ENCODE measurements at regions not wholly inside any gene's neighbourhood (a gene's known extent, or its start where the extent isn't known, plus 50 kb on each side); places are given as distances from the start of the nearest gene placed in this dataset.
"Not testable (repeated sequence)": the region's sequence is repeated elsewhere in the genome, so short reads cannot be mapped to it uniquely, and the experiment has no call there.

DNA sequence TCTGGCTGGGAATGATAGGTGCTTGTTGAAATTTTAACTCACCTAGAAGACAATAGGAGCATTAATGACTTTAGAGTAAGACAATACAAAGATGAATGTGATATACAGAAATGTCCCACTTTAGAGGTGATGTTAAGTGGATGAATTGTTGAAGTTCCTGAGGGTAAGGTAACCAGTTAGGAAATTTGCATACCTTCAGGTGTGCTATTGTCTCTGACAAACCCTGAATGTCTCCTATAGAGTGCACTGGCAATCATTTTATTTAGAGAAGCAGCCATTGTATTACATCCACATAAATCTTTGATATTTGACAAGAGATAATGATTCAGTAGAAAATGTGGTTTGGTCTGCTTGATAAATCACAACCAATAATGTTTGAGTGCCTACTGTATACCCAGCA lies 228.5 kb downstream of the RNF144A start:
- Histone ChIP-seq H3K27me3 (ENCODE audit: control insufficient read depth in 1 of 2, insufficient read depth in 2 of 2, low read length in 2 of 2) (no peaks in the 10 kb centered on the region), H3K9me3 (ENCODE audit: control insufficient read depth in 2 of 2, low read length in 2 of 2) (peaks cover 0 to 2% of the 10 kb centered on the region in 2 donors), H3K4me3 (ENCODE audit: low read length in 2 of 2) (no peak overlapping the region), H3K27ac (ENCODE audit: low read length) (no peak overlapping the region), H3K4me1 (ENCODE audit: control insufficient read depth, insufficient read depth, low read length) (no peaks in the 10 kb centered on the region), H3K9ac (ENCODE audit: low read length in 2 of 2) (no peak overlapping the region), H3K36me3 (ENCODE audit: control insufficient read depth in 2 of 2, insufficient read depth in 2 of 2, low read length in 2 of 2) (no peaks in the 10 kb centered on the region)

GRCh38 chr2:7146151-7146550 lies 228.9 kb downstream of the RNF144A start:
- no peak overlapping the region for H3K27ac ChIP-seq (ENCODE audit: low read length)
- H3K9me3 ChIP-seq (ENCODE audit: control insufficient read depth in 2 of 2, low read length in 2 of 2), result peaks cover 0 to 2% of the 10 kb centered on the region in 2 donors
- H3K36me3 ChIP-seq (ENCODE audit: control insufficient read depth in 2 of 2, insufficient read depth in 2 of 2, low read length in 2 of 2), result no peaks in the 10 kb centered on the region
- H3K9ac ChIP-seq (ENCODE audit: low read length in 2 of 2), result no peak overlapping the region
- H3K4me1 ChIP-seq (ENCODE audit: control insufficient read depth, insufficient read depth, low read length), result no peaks in the 10 kb centered on the region
- no peaks in the 10 kb centered on the region for H3K27me3 ChIP-seq (ENCODE audit: control insufficient read depth in 1 of 2, insufficient read depth in 2 of 2, low read length in 2 of 2)
- H3K4me3 ChIP-seq (ENCODE audit: low read length in 2 of 2), result no peak overlapping the region

DNA sequence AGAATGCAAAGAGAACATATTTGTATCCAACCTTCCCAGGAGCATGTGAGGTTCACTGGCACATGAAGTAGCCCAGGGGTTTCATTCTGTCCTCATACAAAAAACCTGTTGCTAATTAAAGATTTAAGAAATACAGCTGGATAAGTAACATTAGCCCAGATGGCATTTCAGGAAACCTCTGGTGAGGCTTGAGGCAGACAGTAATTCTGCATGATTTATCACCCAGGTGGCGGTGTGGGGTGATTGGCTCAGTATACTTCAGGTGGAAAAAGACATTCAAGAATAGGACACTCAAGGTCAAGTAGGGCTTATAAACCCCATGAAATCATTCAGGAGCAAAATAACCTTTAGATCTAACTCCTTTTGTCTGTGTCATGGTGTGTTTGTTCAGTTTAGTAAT lies 237.4 kb downstream of the RNF144A start:
- Histone ChIP-seq H3K36me3 (ENCODE audit: control insufficient read depth in 2 of 2, insufficient read depth in 2 of 2, low read length in 2 of 2) (no peaks in the 10 kb centered on the region), H3K27me3 (ENCODE audit: control insufficient read depth in 1 of 2, insufficient read depth in 2 of 2, low read length in 2 of 2) (no peaks in the 10 kb centered on the region), H3K9me3 (ENCODE audit: control insufficient read depth in 2 of 2, low read length in 2 of 2) (no peaks in the 10 kb centered on the region), H3K4me1 (ENCODE audit: control insufficient read depth, insufficient read depth, low read length) (no peaks in the 10 kb centered on the region), H3K27ac (ENCODE audit: low read length) (no peak overlapping the region), H3K9ac (ENCODE audit: low read length in 2 of 2) (no peak overlapping the region), H3K4me3 (ENCODE audit: low read length in 2 of 2) (no peak overlapping the region)

DNA sequence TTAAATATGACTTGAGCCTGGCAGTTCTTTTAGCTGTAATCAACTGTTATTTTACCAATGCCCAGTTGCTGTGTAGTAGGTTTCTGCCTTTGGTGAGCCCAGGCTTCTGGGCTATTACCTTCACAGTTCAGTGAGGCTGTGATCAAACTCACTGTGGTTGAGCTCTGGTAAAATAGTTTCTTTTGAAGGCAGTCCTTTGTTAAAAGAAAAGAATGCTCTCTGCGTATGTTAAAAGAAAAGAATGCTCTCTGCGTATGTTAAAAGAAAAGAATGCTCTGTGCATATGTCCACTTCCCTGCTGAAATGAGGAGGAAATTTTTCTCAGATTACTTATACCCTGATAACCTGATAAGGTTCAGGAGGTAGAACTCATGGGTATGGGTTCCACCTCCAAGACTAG lies 244.3 kb downstream of the RNF144A start:
- Histone ChIP-seq H3K27me3 (ENCODE audit: control insufficient read depth in 1 of 2, insufficient read depth in 2 of 2, low read length in 2 of 2) (no peaks in the 10 kb centered on the region), H3K9me3 (ENCODE audit: control insufficient read depth in 2 of 2, low read length in 2 of 2) (no peaks in the 10 kb centered on the region), H3K27ac (ENCODE audit: low read length) (no peak overlapping the region), H3K4me3 (ENCODE audit: low read length in 2 of 2) (no peak overlapping the region), H3K4me1 (ENCODE audit: control insufficient read depth, insufficient read depth, low read length) (no peaks in the 10 kb centered on the region), H3K9ac (ENCODE audit: low read length in 2 of 2) (no peak overlapping the region), H3K36me3 (ENCODE audit: control insufficient read depth in 2 of 2, insufficient read depth in 2 of 2, low read length in 2 of 2) (no peaks in the 10 kb centered on the region)

- H3K4me3 ChIP-seq (ENCODE audit: low read length in 2 of 2), result no peak overlapping the region
- H3K9ac ChIP-seq (ENCODE audit: low read length in 2 of 2), result no peak overlapping the region
- H3K4me1 ChIP-seq (ENCODE audit: control insufficient read depth, insufficient read depth, low read length), result no peaks in the 10 kb centered on the region
- H3K9me3 ChIP-seq (ENCODE audit: control insufficient read depth in 2 of 2, low read length in 2 of 2), result no peaks in the 10 kb centered on the region
- no peaks in the 10 kb centered on the region for H3K27me3 ChIP-seq (ENCODE audit: control insufficient read depth in 1 of 2, insufficient read depth in 2 of 2, low read length in 2 of 2)
- no peaks in the 10 kb centered on the region for H3K36me3 ChIP-seq (ENCODE audit: control insufficient read depth in 2 of 2, insufficient read depth in 2 of 2, low read length in 2 of 2)
- H3K27ac ChIP-seq (ENCODE audit: low read length), result no peak overlapping the region
Measured at GRCh38 chr2:7165736-7166135, 248.5 kb downstream of the RNF144A start.

DNA sequence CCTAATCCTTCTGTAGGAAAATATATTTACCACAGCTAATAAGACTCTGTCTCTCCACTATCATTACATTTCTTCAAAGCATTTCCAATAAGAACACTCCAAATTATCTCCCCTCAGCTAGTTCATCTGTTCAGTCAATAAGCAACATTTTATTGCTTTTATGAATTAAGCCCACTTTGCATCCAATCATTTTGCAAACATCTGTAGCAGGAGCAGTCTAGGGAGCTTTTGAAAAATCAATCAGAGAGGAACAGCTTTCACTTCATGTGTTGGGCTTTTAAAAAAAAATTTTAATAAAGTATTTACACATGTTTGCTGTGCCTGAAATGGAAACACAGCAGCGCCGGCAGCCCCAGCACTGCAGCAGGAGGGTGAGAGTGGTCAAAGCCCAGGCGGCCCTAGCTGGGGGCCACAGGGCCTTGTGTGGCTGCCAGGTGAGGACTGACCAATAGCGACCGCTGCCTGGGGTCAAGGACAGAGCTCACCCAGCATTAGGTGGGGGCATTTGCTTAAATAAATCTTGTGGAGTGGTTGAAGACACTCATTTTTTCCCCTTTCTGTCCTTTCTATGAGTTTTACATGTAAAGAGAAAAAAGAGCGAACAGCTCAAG lies 250.7 kb downstream of the RNF144A start:
- Histone ChIP-seq H3K9ac (ENCODE audit: low read length in 2 of 2) (no peak overlapping the region), H3K27ac (ENCODE audit: low read length) (no peak overlapping the region), H3K36me3 (ENCODE audit: control insufficient read depth in 2 of 2, insufficient read depth in 2 of 2, low read length in 2 of 2) (no peaks in the 10 kb centered on the region), H3K4me1 (ENCODE audit: control insufficient read depth, insufficient read depth, low read length) (no peaks in the 10 kb centered on the region), H3K9me3 (ENCODE audit: control insufficient read depth in 2 of 2, low read length in 2 of 2) (no peaks in the 10 kb centered on the region), H3K4me3 (ENCODE audit: low read length in 2 of 2) (no peak overlapping the region), H3K27me3 (ENCODE audit: control insufficient read depth in 1 of 2, insufficient read depth in 2 of 2, low read length in 2 of 2) (no peaks in the 10 kb centered on the region)

GRCh38 chr2:7169593-7169992 lies 252.4 kb downstream of the RNF144A start:
- no peaks in the 10 kb centered on the region for H3K27me3 ChIP-seq (ENCODE audit: control insufficient read depth in 1 of 2, insufficient read depth in 2 of 2, low read length in 2 of 2)
- no peaks in the 10 kb centered on the region for H3K36me3 ChIP-seq (ENCODE audit: control insufficient read depth in 2 of 2, insufficient read depth in 2 of 2, low read length in 2 of 2)
- H3K9ac ChIP-seq (ENCODE audit: low read length in 2 of 2), result no peak overlapping the region
- H3K4me3 ChIP-seq (ENCODE audit: low read length in 2 of 2), result no peak overlapping the region
- no peak overlapping the region for H3K27ac ChIP-seq (ENCODE audit: low read length)
- no peaks in the 10 kb centered on the region for H3K4me1 ChIP-seq (ENCODE audit: control insufficient read depth, insufficient read depth, low read length)
- H3K9me3 ChIP-seq (ENCODE audit: control insufficient read depth in 2 of 2, low read length in 2 of 2), result no peaks in the 10 kb centered on the region

DNA sequence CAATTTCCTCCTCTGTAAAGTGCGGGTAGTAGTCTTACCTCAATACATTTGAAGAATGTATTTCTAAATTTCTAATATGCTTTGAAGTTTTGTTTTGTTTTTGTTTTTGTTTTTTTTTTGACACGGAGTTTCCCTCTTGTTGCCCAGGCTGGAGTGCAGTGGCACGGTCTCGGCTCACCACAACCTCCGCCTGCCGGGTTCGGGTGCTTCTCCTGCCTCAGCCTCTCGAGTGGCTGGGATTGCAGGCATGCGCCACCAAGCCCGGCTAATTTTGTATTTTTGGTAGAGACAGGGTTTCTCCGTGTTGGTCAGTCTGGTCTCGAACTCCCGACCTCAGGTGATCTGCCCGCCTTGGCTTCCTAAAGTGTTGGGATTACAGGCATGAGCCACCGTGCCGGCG lies 261.8 kb downstream of the RNF144A start:
- H3K9me3 ChIP-seq (ENCODE audit: control insufficient read depth in 2 of 2, low read length in 2 of 2); H3K36me3 ChIP-seq (ENCODE audit: control insufficient read depth in 2 of 2, insufficient read depth in 2 of 2, low read length in 2 of 2); H3K27ac ChIP-seq (ENCODE audit: low read length); H3K4me1 ChIP-seq (ENCODE audit: control insufficient read depth, insufficient read depth, low read length); H3K4me3 ChIP-seq (ENCODE audit: low read length in 2 of 2); H3K9ac ChIP-seq (ENCODE audit: low read length in 2 of 2); H3K27me3 ChIP-seq (ENCODE audit: control insufficient read depth in 1 of 2, insufficient read depth in 2 of 2, low read length in 2 of 2): not testable (repeated sequence)

GRCh38 chr2:7180638-7181370 lies 263.6 kb downstream of the RNF144A start:
- Histone ChIP-seq H3K27me3 (ENCODE audit: control insufficient read depth in 1 of 2, insufficient read depth in 2 of 2, low read length in 2 of 2) (no peaks in the 10 kb centered on the region), H3K36me3 (ENCODE audit: control insufficient read depth in 2 of 2, insufficient read depth in 2 of 2, low read length in 2 of 2) (no peaks in the 10 kb centered on the region), H3K4me3 (ENCODE audit: low read length in 2 of 2) (no peak overlapping the region), H3K4me1 (ENCODE audit: control insufficient read depth, insufficient read depth, low read length) (no peaks in the 10 kb centered on the region), H3K9ac (ENCODE audit: low read length in 2 of 2) (no peak overlapping the region), H3K27ac (ENCODE audit: low read length) (no peak overlapping the region), H3K9me3 (ENCODE audit: control insufficient read depth in 2 of 2, low read length in 2 of 2) (no peaks in the 10 kb centered on the region)

DNA sequence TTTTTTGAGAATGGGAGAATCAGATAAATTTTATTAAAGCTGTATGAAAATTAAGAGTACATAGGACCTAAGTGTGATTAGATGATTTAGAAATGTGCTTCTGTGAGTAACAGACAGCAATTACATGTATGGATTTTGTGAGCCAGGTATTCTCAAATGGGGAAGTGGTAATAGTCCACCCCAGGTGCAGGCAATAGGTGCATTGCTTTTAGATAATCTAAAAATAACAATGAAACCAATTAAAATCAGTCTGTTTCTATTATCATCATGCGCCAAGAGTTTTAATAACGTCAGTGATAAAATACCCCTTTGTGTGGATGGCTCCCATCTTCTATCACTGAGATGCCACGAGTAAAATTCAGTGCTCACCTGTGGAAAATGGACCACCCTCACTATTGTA lies 265.3 kb downstream of the RNF144A start:
- Histone ChIP-seq H3K27ac (ENCODE audit: low read length) (no peak overlapping the region), H3K9ac (ENCODE audit: low read length in 2 of 2) (no peak overlapping the region), H3K27me3 (ENCODE audit: control insufficient read depth in 1 of 2, insufficient read depth in 2 of 2, low read length in 2 of 2) (no peaks in the 10 kb centered on the region), H3K4me3 (ENCODE audit: low read length in 2 of 2) (no peak overlapping the region), H3K4me1 (ENCODE audit: control insufficient read depth, insufficient read depth, low read length) (no peaks in the 10 kb centered on the region), H3K9me3 (ENCODE audit: control insufficient read depth in 2 of 2, low read length in 2 of 2) (no peaks in the 10 kb centered on the region), H3K36me3 (ENCODE audit: control insufficient read depth in 2 of 2, insufficient read depth in 2 of 2, low read length in 2 of 2) (no peaks in the 10 kb centered on the region)

- H3K9me3 ChIP-seq (ENCODE audit: control insufficient read depth in 2 of 2, low read length in 2 of 2), result no peaks in the 10 kb centered on the region
- peaks cover 3% of the 10 kb centered on the region for H3K4me1 ChIP-seq (ENCODE audit: control insufficient read depth, insufficient read depth, low read length)
- H3K27me3 ChIP-seq (ENCODE audit: control insufficient read depth in 1 of 2, insufficient read depth in 2 of 2, low read length in 2 of 2), result no peaks in the 10 kb centered on the region
- no peak overlapping the region for H3K27ac ChIP-seq (ENCODE audit: low read length)
- no peak overlapping the region for H3K9ac ChIP-seq (ENCODE audit: low read length in 2 of 2)
- H3K4me3 ChIP-seq (ENCODE audit: low read length in 2 of 2), result no peak overlapping the region
- H3K36me3 ChIP-seq (ENCODE audit: control insufficient read depth in 2 of 2, insufficient read depth in 2 of 2, low read length in 2 of 2), result no peaks in the 10 kb centered on the region
Measured at GRCh38 chr2:7189106-7189505, 271.9 kb downstream of the RNF144A start.

Measured in stomach smooth muscle (tissue), 2 donors.